SK-N-SH (cell line): ENCODE measurements at regions not wholly inside any gene's neighbourhood (a gene's known extent, or its start where the extent isn't known, plus 50 kb on each side); places are given as distances from the start of the nearest gene placed in this dataset.
"Not testable (repeated sequence)": the region's sequence is repeated elsewhere in the genome, so short reads cannot be mapped to it uniquely, and the experiment has no call there.

Experiments used
- CTCF ChIA-PET: fragments of 300-600, 350-600 bp; formaldehyde crosslinking; extraction: SDS; loops from one replicate; lab custom pipeline; 2021; lab: Yijun Ruan, JAX
- POLR2A ChIA-PET: fragments of 350-600 bp; sonication (Branson Sonifier 250); formaldehyde crosslinking; extraction: SDS; loops from one replicate; lab custom pipeline; 2020; ENCODE audit warnings: antibody characterized with exemption, inconsistent platforms; lab: Yijun Ruan, JAX
- DNase-seq: peaks from one replicate; pipeline ENCODE4 v3.0.0; 2012
- H2AFZ ChIP-seq: fragments of 200-600 bp; sonication (generic); 2 replicates; pipeline ENCODE4 v1.8.1; 2016; ENCODE audit warnings: antibody characterized with exemption, mild to moderate bottlenecking, low read depth
- H3F3A ChIP-seq: fragments of 200-600 bp; sonication (generic); replicated peaks from 2 replicates; pipeline ENCODE3; 2016; ENCODE audit warnings: antibody characterized with exemption, mild to moderate bottlenecking; ENCODE audit not compliant: insufficient read depth
- H3K27ac ChIP-seq, 2 experiments: fragments of 200-500 bp in 1 of 2; fragments of 200-600 bp in 1 of 2; sonication (Bioruptor generic) in 1 of 2; sonication (generic), shearing (Covaris generic) in 1 of 2; 2 replicates each; pipeline versions ENCODE4 v1.5.1 to v1.6.1; 2014 to 2016; ENCODE audit warnings: low read depth in 2 of 2, inconsistent platforms in 1 of 2, low read length in 1 of 2, mild to moderate bottlenecking in 1 of 2, mixed read lengths in 1 of 2
- H3K27me3 ChIP-seq: fragments of 200-600 bp; sonication (generic), shearing (Covaris generic); 2 replicates; pipeline ENCODE4 v1.6.1; 2016; ENCODE audit warnings: mixed run types; ENCODE audit not compliant: insufficient read depth
- H3K36me3 ChIP-seq, 2 experiments: fragments of 200-500 bp in 1 of 2; fragments of 200-600 bp in 1 of 2; sonication (Bioruptor generic) in 1 of 2; sonication (generic) in 1 of 2; replicated peaks in 1 of 2; 2 replicates each; pipeline versions ENCODE3 to v1.5.1; 2014 to 2016; ENCODE audit warnings: low read length in 1 of 2, mild to moderate bottlenecking in 1 of 2; ENCODE audit not compliant: insufficient read depth in 2 of 2, control insufficient read depth in 1 of 2
- H3K4me1 ChIP-seq, 2 experiments: fragments of 200-500 bp in 1 of 2; fragments of 200-600 bp in 1 of 2; sonication (Bioruptor generic) in 1 of 2; sonication (generic), shearing (Covaris generic) in 1 of 2; 2 replicates each; pipeline versions ENCODE4 v1.5.1 to v1.6.1; 2014 to 2016; ENCODE audit warnings: low read depth in 1 of 2, low read length in 1 of 2, mixed run types in 1 of 2; ENCODE audit not compliant: insufficient read depth in 2 of 2, control insufficient read depth in 1 of 2
- H3K4me2 ChIP-seq: fragments of 200-600 bp; sonication (generic), shearing (Covaris generic); 2 replicates; pipeline ENCODE4 v1.6.1; 2017; ENCODE audit warnings: mixed run types
- H3K4me3 ChIP-seq, 2 experiments: fragments of 200-500 bp in 1 of 2; fragments of 200-600 bp in 1 of 2; sonication (Bioruptor generic) in 1 of 2; sonication (generic), shearing (Covaris generic) in 1 of 2; 2 replicates each; pipeline versions ENCODE4 v1.5.1 to v1.8.1; 2014 to 2016; ENCODE audit warnings: low read depth in 2 of 2, inconsistent platforms in 1 of 2, low read length in 1 of 2, mild to moderate bottlenecking in 1 of 2, mixed read lengths in 1 of 2, moderate library complexity in 1 of 2
- H3K79me2 ChIP-seq: fragments of 200-600 bp; sonication (generic); 2 replicates; pipeline ENCODE4 v1.8.1; 2017; ENCODE audit warnings: mild to moderate bottlenecking; ENCODE audit not compliant: insufficient read depth
- H3K9ac ChIP-seq: fragments of 200-600 bp; sonication (generic); 2 replicates; pipeline ENCODE4 v1.6.1; 2017; ENCODE audit warnings: mixed run types
- H3K9me2 ChIP-seq: fragments of 200-600 bp; sonication (generic); 2 replicates; pipeline ENCODE4 v1.6.1; 2017; ENCODE audit warnings: mixed run types
- H3K9me3 ChIP-seq: fragments of 200-600 bp; sonication (generic); 2 replicates; pipeline ENCODE4 v1.6.1; 2017; ENCODE audit warnings: mixed run types, mild to moderate bottlenecking, moderate library complexity
- H4K20me1 ChIP-seq: fragments of 200-600 bp; sonication (generic); 2 replicates; pipeline ENCODE4 v1.6.1; 2017; ENCODE audit warnings: mild to moderate bottlenecking, mixed run types; ENCODE audit not compliant: insufficient read depth
- CHD2 ChIP-seq: fragments of 150-350 bp; IDR thresholded peaks from 2 replicates; pipeline ENCODE4 v1.6.1; 2018; ENCODE audit warnings: low read length; ENCODE audit not compliant: partially characterized antibody
- CTCF ChIP-seq: fragments of 200-600 bp; sonication (generic); IDR thresholded peaks from 2 replicates; pipeline ENCODE4 v1.6.1; 2017; ENCODE audit warnings: antibody characterized with exemption, mild to moderate bottlenecking, moderate library complexity
- ELF1 ChIP-seq: IDR thresholded peaks from 2 replicates; pipeline ENCODE4 v1.4.0; 2012
- EZH2phosphoT487 ChIP-seq: fragments of 200-600 bp; sonication (generic); IDR thresholded peaks from 2 replicates; pipeline ENCODE4 v1.6.1; 2017; ENCODE audit warnings: low read depth, mixed run types, mild to moderate bottlenecking, antibody characterized with exemption, moderate library complexity, borderline replicate concordance
- FOSL2 ChIP-seq: IDR thresholded peaks from 2 replicates; pipeline ENCODE4 v1.4.0; 2012; ENCODE audit warnings: low read depth, mild to moderate bottlenecking, moderate library complexity, borderline replicate concordance
- FOXJ3 ChIP-seq: sonication (generic); formaldehyde crosslinking; IDR thresholded peaks from 2 replicates; pipeline ENCODE4 v1.5.1; 2020; ENCODE audit warnings: mild to moderate bottlenecking, missing genetic modification reagents
- GABPA ChIP-seq: IDR thresholded peaks from 2 replicates; pipeline ENCODE4 v1.4.0; 2012; ENCODE audit warnings: low read depth, mild to moderate bottlenecking
- IRF3 ChIP-seq: fragments of 150-350 bp; IDR thresholded peaks from 2 replicates; pipeline ENCODE4 v1.6.1; 2016; ENCODE audit warnings: mild to moderate bottlenecking, low read depth, low read length
- JUND ChIP-seq: IDR thresholded peaks from 2 replicates; pipeline ENCODE4 v1.4.0; 2012
- MEF2A ChIP-seq: IDR thresholded peaks from 2 replicates; pipeline ENCODE4 v1.4.0; 2012; ENCODE audit warnings: low read depth, borderline replicate concordance
- NFIC ChIP-seq: IDR thresholded peaks from 2 replicates; pipeline ENCODE4 v1.4.0; 2012; ENCODE audit warnings: borderline replicate concordance
- REST ChIP-seq: IDR thresholded peaks from 2 replicates; pipeline ENCODE4 v1.6.1; 2012; ENCODE audit warnings: mild to moderate bottlenecking, low read depth, low read length, moderate library complexity
- RFX5 ChIP-seq: IDR thresholded peaks from 2 replicates; pipeline ENCODE4 v1.6.1; 2012; ENCODE audit warnings: mild to moderate bottlenecking, improper control_type of control experiment, low read length
- RXRA ChIP-seq: IDR thresholded peaks from 2 replicates; pipeline ENCODE4 v1.4.0; 2012; ENCODE audit warnings: low read depth, mild to moderate bottlenecking, borderline replicate concordance
- USF1 ChIP-seq: IDR thresholded peaks from 2 replicates; pipeline ENCODE4 v1.4.0; 2012; ENCODE audit warnings: low read depth, borderline replicate concordance
- USF2 ChIP-seq: fragments of 150-350 bp; IDR thresholded peaks from 2 replicates; pipeline ENCODE4 v1.6.1; 2017; ENCODE audit warnings: antibody characterized with exemption, low read length, low read depth, borderline replicate concordance
- YY1 ChIP-seq: IDR thresholded peaks from 2 replicates; pipeline ENCODE4 v1.4.0; 2012; ENCODE audit warnings: low read depth, mild to moderate bottlenecking
- ZBTB33 ChIP-seq: IDR thresholded peaks from 2 replicates; pipeline ENCODE4 v1.4.0; 2012; ENCODE audit warnings: low read depth, borderline replicate concordance
- WGBS: methylation state at CpG from one replicate; pipeline ENCODE4 v1.1.6; 2017; ENCODE audit warnings: low lambda C conversion rate; 5-methylcytosine and 5-hydroxymethylcytosine counted together

- H2AFZ ChIP-seq, H3K79me2 ChIP-seq, H3K9me2 ChIP-seq, H3K36me3 ChIP-seq, CTCF ChIA-PET, H4K20me1 ChIP-seq, H3K9ac ChIP-seq, H3K27ac ChIP-seq, H3F3A ChIP-seq, H3K9me3 ChIP-seq, POLR2A ChIA-PET, H3K27me3 ChIP-seq, H3K4me2 ChIP-seq, DNase-seq, H3K4me1 ChIP-seq, H3K4me3 ChIP-seq: not testable (repeated sequence)
- WGBS: 0% methylated on average over 6 of the region's 9 CpGs
Observed at GRCh38 chr3:89958163-89958562, 850.7 kb downstream of the EPHA3 start.

GRCh38 chr3:89964347-89964746, 856.9 kb downstream of the EPHA3 start:
- Histone ChIP-seq H2AFZ (no peak overlapping the region), H3K4me2 (no peak overlapping the region), H3K36me3 (no peaks in the 10 kb centered on the region), H3K79me2 (no peaks in the 10 kb centered on the region), H3F3A (no peaks in the 10 kb centered on the region), H3K4me3 (no peak overlapping the region; a peak in 1 of 4 replicates), H4K20me1 (no peaks in the 10 kb centered on the region), H3K4me1 (no peaks in the 10 kb centered on the region), H3K9me2 (no peaks in the 10 kb centered on the region), H3K9ac (no peak overlapping the region), H3K27me3 (no peaks in the 10 kb centered on the region), H3K27ac (no peak overlapping the region), H3K9me3 (no peaks in the 10 kb centered on the region)
- DNase-seq: no peak
- TF ChIP-seq FOXJ3: no peak
- TF ChIP-seq USF2: no peak
- no peak for TF ChIP-seq FOSL2
- no peak for TF ChIP-seq YY1
- TF ChIP-seq REST: no peak
- no peak for TF ChIP-seq CHD2
- no peak for TF ChIP-seq JUND
- TF ChIP-seq NFIC: no peak
- TF ChIP-seq CTCF: no peak
- TF ChIP-seq IRF3: no peak
- TF ChIP-seq GABPA: no peak
- TF ChIP-seq EZH2phosphoT487: no peak
- no peak for TF ChIP-seq ELF1
- TF ChIP-seq USF1: no peak
- TF ChIP-seq RXRA: no peak
- no peak for TF ChIP-seq RFX5
- no peak for TF ChIP-seq ZBTB33
- TF ChIP-seq MEF2A: no peak
- POLR2A ChIA-PET: no interaction called here
- CTCF ChIA-PET: no interaction called here
